Stomach (tissue), 4 donors: ENCODE measurements at regions not wholly inside any gene's neighbourhood (a gene's known extent, or its start where the extent isn't known, plus 50 kb on each side); places are given as distances from the start of the nearest gene placed in this dataset.

Experiments
- POLR2A ChIP-seq, 4 donors: fragments of 450-650 bp; IDR thresholded peaks; one replicate each; pipeline ENCODE4 v1.6.1; 2016; ENCODE audit warnings: antibody characterized with exemption in 4 of 4, control low read depth in 2 of 4, mild to moderate bottlenecking in 1 of 4, moderate library complexity in 1 of 4
- POLR2AphosphoS5 ChIP-seq, 3 donors: sonication (generic); formaldehyde crosslinking; IDR thresholded peaks; one replicate each; pipeline ENCODE4 v1.6.1; 2016; ENCODE audit warnings: antibody characterized with exemption in 3 of 3
- TF ChIP-seq, protein P1 (sequence below), 7 experiments: fragments of 450-650 bp in 4 of 7; fragments of 200-600 bp in 3 of 7; sonication (generic) in 3 of 7; IDR thresholded peaks; one replicate each; pipeline ENCODE4 v1.5.1; 2016 to 2019; ENCODE audit warnings: antibody characterized with exemption in 7 of 7, control low read depth in 2 of 7, mild to moderate bottlenecking in 1 of 7

DNA sequence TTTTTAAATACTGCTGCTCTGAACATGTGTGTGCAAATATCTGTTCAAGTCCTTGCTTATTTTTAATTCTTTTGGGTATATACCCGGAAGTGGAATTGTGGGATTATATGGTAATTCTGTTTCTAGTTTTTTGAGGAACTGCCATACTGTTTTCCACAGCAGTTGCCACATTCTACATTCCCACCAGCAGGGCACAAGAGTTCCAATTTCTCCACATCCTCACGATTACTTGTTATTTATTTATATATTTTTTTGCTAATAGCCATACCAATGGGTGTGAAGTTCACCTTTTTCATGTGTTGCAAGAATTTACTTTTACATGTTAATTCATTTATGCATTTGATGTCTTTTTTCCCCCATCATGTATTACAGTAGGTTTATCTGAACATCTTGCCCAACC is 79.6 kb upstream of the CXCL12 start:
- TF ChIP-seq, protein P1, sequence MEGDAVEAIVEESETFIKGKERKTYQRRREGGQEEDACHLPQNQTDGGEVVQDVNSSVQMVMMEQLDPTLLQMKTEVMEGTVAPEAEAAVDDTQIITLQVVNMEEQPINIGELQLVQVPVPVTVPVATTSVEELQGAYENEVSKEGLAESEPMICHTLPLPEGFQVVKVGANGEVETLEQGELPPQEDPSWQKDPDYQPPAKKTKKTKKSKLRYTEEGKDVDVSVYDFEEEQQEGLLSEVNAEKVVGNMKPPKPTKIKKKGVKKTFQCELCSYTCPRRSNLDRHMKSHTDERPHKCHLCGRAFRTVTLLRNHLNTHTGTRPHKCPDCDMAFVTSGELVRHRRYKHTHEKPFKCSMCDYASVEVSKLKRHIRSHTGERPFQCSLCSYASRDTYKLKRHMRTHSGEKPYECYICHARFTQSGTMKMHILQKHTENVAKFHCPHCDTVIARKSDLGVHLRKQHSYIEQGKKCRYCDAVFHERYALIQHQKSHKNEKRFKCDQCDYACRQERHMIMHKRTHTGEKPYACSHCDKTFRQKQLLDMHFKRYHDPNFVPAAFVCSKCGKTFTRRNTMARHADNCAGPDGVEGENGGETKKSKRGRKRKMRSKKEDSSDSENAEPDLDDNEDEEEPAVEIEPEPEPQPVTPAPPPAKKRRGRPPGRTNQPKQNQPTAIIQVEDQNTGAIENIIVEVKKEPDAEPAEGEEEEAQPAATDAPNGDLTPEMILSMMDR (IDR thresholded peaks at IDR 0.05): no peak
- TF ChIP-seq POLR2A (IDR thresholded peaks at IDR 0.05) (no peak), POLR2AphosphoS5 (IDR thresholded peaks at IDR 0.05) (no peak)
